Suprapubic skin (tissue), 3 donors: ENCODE measurements at regions not wholly inside any gene's neighbourhood (a gene's known extent, or its start where the extent isn't known, plus 50 kb on each side); places are given as distances from the start of the nearest gene placed in this dataset.

Experiments used
- CTCF ChIP-seq, 2 donors: fragments of 200-600 bp in 1 of 2; fragments of 450-650 bp in 1 of 2; sonication (generic) in 1 of 2; IDR thresholded peaks; one replicate each; pipeline ENCODE4 v1.5.1; 2016 to 2019; ENCODE audit warnings: antibody characterized with exemption in 2 of 2, mild to moderate bottlenecking in 1 of 2, moderate library complexity in 1 of 2
- EP300 ChIP-seq: sonication (generic); formaldehyde crosslinking; IDR thresholded peaks from one replicate; pipeline ENCODE4 v1.6.1; 2017; ENCODE audit warnings: antibody characterized with exemption
- POLR2A ChIP-seq, 2 donors: fragments of 450-650 bp; IDR thresholded peaks; one replicate each; pipeline ENCODE4 v1.6.1; 2017; ENCODE audit warnings: antibody characterized with exemption in 2 of 2, mild to moderate bottlenecking in 2 of 2, moderate library complexity in 2 of 2

DNA sequence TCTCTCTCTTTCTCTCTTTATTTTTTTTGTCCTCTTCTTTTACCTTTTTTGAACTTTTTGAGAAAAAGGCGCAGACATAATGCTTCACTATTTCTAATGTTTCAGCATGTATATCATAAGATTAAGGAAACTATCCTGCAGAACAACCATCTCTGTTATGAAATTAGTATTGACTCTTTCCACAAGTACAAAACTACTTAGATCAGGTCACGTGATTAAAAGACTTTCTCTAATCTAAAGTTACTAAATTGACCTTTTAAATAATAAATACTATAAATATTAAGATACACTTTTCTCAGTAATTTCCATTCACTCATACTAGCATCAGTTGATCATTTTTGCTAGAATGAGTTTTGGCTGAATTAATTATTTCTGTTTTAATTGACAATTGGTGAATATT lies 844.5 kb upstream of the LRFN5 start:
- TF ChIP-seq POLR2A (IDR thresholded peaks at IDR 0.05) = no peak
- TF ChIP-seq EP300 = no peak
- no peak for TF ChIP-seq CTCF (IDR thresholded peaks at IDR 0.05)
